Left ventricle myocardium inferior (tissue), 1 donor: ENCODE measurements at regions not wholly inside any gene's neighbourhood (a gene's known extent, or its start where the extent isn't known, plus 50 kb on each side); places are given as distances from the start of the nearest gene placed in this dataset.

Source experiments
- DNase-seq: peaks from one replicate; pipeline ENCODE4 v3.0.0-alpha.2; 2020
- H3K27ac ChIP-seq: fragments of 200-600 bp; replicated peaks from 2 replicates; pipeline ENCODE4 v1.8.0; 2021
- H3K27me3 ChIP-seq: fragments of 200-600 bp; 2 replicates; pipeline ENCODE4 v1.8.0; 2021; ENCODE audit warnings: low read depth
- H3K36me3 ChIP-seq: fragments of 200-600 bp; 2 replicates; pipeline ENCODE4 v1.8.0; 2021
- H3K4me1 ChIP-seq: fragments of 200-600 bp; 2 replicates; pipeline ENCODE4 v1.8.0; 2021
- H3K4me3 ChIP-seq: fragments of 200-600 bp; 2 replicates; pipeline ENCODE4 v1.8.0; 2021; ENCODE audit warnings: mild to moderate bottlenecking, moderate library complexity
- H3K9me3 ChIP-seq: fragments of 200-600 bp; replicated peaks from 2 replicates; pipeline ENCODE4 v1.8.0; 2021
- intact Hi-C: fragments of 100-400 bp; cut with micrococcal nuclease; formaldehyde crosslinking; loops from one replicate; pipeline ENCODE4 v1.11.0; 2022
- TF ChIP-seq, protein P1 (sequence below): fragments of 200-600 bp; IDR thresholded peaks from 2 replicates; pipeline ENCODE4 v1.8.0; 2021; ENCODE audit warnings: antibody characterized with exemption, mild to moderate bottlenecking, borderline replicate concordance
- donor health status: DM: no; HTN: yes; CAD: no; lungs with severe emphysema.

DNA sequence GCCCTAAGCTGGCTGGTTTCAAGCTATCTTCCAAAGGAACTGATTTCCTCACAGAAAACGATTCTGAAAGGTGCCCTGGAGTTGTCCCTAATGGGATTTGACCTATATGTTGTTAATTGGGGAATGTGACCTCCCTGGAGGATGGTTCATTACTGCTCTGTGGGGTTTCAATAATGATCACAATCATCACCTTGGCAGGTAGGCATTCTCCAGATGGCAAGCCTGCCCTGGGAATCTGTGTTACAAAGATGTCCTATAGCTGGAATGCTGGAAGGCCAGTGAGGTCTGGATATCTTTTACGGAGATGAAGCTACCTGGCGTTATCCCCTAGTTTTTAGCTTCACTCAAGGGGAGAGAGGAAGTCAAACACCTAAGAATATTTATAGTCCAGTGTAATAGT lies 167.6 kb downstream of the TTC8 start:
- Histone ChIP-seq H3K27ac (no peak overlapping the region), H3K9me3 (peaks cover 20% of the 10 kb centered on the region)

DNA sequence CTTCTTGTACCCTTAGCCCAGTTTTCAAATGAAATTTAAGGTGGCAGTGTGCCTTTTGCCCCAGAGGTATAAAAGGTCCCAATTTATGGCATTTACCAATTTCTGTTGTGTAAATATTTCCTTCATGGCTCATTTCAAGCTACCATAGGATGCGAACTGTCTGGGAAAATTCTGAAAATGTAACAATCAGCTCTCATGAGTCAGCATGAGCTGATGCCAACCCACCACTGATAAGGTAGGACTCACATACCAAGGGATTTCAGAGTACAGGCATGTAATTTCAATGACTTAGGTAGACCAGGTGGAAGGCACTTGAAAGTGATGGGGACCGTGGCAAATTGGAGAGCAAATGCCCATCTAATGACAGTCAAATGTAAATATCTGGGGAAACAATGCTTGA lies 169.5 kb downstream of the TTC8 start:
- H3K27me3 ChIP-seq, result peaks cover 42% of the 10 kb centered on the region
- no peak for DNase-seq
- intact Hi-C loops, result no loop called here
- no peak overlapping the region for H3K4me3 ChIP-seq
- H3K27ac ChIP-seq, result no peak overlapping the region
- TF ChIP-seq, protein P1, sequence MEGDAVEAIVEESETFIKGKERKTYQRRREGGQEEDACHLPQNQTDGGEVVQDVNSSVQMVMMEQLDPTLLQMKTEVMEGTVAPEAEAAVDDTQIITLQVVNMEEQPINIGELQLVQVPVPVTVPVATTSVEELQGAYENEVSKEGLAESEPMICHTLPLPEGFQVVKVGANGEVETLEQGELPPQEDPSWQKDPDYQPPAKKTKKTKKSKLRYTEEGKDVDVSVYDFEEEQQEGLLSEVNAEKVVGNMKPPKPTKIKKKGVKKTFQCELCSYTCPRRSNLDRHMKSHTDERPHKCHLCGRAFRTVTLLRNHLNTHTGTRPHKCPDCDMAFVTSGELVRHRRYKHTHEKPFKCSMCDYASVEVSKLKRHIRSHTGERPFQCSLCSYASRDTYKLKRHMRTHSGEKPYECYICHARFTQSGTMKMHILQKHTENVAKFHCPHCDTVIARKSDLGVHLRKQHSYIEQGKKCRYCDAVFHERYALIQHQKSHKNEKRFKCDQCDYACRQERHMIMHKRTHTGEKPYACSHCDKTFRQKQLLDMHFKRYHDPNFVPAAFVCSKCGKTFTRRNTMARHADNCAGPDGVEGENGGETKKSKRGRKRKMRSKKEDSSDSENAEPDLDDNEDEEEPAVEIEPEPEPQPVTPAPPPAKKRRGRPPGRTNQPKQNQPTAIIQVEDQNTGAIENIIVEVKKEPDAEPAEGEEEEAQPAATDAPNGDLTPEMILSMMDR, result no peak
- H3K36me3 ChIP-seq, result no peaks in the 10 kb centered on the region
- H3K4me1 ChIP-seq, result no peaks in the 10 kb centered on the region
- H3K9me3 ChIP-seq, result peaks cover 6% of the 10 kb centered on the region

More for the DNA sequence above, 167.6 kb downstream of the TTC8 start:
- TF ChIP-seq, protein P1, result no peak
- Histone ChIP-seq H3K4me1 (no peaks in the 10 kb centered on the region), H3K36me3 (no peaks in the 10 kb centered on the region), H3K4me3 (no peak overlapping the region), H3K27me3 (peaks cover 36% of the 10 kb centered on the region)
- intact Hi-C loops, result no loop called here
- no peak for DNase-seq

DNA sequence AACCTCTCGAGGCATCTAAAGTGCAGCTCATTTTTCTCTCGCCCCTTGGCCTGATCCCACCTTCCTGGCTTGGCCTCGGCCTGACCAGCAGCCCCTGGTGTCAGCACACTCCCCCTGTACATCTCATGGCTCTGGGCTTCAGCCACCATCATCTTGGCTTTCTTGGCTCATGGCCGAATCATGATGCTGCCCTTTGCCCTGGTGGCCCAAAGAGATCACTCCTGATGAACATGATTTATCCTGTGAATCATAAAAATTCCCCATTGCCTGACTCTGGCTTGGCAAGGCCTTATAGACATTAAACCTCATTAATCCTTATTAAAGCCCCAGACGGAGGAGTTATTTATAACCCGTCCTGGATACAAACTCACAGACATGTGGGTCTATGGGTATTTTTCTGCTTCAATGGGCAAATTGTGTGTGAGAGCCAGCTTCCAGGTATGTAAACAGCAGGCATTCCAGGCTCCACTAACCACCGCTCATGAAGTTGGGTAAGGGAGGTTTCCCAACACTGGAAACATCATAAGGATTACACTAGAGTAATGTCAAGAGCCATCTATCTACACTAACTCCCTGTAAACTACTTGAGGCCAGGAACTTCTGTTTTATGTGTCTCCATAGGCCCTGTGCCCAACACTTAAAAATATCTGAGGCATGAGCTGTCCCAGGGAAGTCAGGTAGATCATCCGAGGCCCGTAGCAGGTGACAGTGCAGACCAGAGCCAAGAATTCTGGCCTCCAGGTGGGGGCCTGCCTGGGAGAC lies 171.2 kb downstream of the TTC8 start:
- intact Hi-C loops, result no loop called here
- TF ChIP-seq, protein P1, result no peak
- Histone ChIP-seq H3K4me3 (no peak overlapping the region), H3K4me1 (no peaks in the 10 kb centered on the region), H3K9me3 (peaks cover 6% of the 10 kb centered on the region), H3K36me3 (no peaks in the 10 kb centered on the region), H3K27me3 (peaks cover 42% of the 10 kb centered on the region), H3K27ac (no peak overlapping the region)
- DNase-seq, result no peak

DNA sequence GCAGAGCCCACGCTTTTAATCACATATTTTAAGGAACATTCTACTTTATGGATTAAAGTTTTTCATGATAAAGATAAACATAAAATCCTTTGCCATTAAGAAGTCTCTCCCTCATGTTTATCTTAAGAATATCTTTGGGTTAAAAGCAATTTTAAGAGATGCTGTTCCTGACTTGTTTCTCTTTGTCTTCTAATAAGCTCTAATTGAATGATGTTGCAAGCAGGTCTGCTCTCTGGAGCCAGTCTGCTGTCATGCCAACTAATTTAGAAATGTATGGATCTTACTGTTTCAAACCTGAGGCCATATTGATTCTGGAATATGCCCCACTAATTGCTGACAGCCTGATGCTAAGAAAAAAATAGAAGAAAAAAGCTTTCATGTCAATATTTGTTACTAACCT lies 173.6 kb downstream of the TTC8 start:
- Histone ChIP-seq H3K4me3 (no peak overlapping the region), H3K27me3 (peaks cover 30% of the 10 kb centered on the region), H3K4me1 (no peaks in the 10 kb centered on the region), H3K36me3 (no peaks in the 10 kb centered on the region), H3K27ac (no peak overlapping the region), H3K9me3 (no peaks in the 10 kb centered on the region)
- TF ChIP-seq, protein P1, result no peak
- DNase-seq, result no peak
- intact Hi-C loops, result no loop called here

DNA sequence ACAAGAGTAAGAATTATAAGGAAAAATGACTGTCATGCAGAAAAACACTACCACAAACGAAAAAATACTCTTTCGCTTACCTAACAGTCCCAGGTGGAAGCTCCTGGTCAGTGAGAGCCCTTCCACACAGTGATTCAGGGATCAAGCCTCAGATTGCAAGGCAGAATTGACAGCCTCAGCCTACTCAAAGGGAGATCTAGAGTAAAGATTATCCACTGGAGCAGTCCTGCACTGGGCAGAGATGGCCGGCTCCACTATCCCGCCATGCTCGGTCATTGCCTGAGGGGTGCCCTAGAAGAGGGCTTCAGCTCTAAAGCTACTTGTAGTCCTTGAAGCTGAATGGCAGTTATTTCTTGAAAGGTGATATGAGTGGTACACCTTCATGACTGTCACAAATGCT lies 174.7 kb downstream of the TTC8 start:
- H3K9me3 ChIP-seq, result no peaks in the 10 kb centered on the region
- intact Hi-C loops, result no loop called here
- H3K27ac ChIP-seq, result no peak overlapping the region
- no peak overlapping the region for H3K4me3 ChIP-seq
- no peaks in the 10 kb centered on the region for H3K4me1 ChIP-seq
- TF ChIP-seq, protein P1, result no peak
- no peaks in the 10 kb centered on the region for H3K36me3 ChIP-seq
- H3K27me3 ChIP-seq, result peaks cover 19% of the 10 kb centered on the region
- DNase-seq, result no peak
